ENCODE measurements at regions not wholly inside any gene's neighbourhood (a gene's known extent, or its start where the extent isn't known, plus 50 kb on each side); places are given as distances from the start of the nearest gene placed in this dataset.

DNA sequence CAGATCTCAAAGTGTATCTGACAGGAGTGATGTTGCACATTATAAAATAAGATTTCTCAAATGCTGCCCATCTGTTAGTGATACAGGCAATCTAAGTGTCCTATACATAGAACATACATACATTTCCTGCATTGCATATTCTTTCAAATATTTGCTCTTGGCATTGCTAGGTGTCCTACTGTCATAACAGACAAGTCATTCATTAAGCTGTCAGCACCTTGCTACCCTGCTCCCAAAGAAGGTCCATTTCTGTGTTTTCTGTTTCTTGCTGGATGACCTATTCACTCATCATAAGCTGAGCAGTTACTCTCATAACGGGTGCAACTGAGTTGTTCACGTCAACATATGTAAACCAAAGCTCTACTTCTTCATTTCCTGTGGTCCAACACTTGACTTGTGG is 719.0 kb downstream of the KCNJ2 start:
- ATAC-seq (no peak), DNase-seq (ENCODE audit: low spot score) (no peak)
- CTCF ChIA-PET = no interaction called here
- Mint-ChIP-seq H3K27me3 (ENCODE audit: low read depth) (no peaks in the 10 kb centered on the region; the same call in 1 of the 2 replicates), H3K36me3 (peaks cover 5% of the 10 kb centered on the region; the same call in 1 of the 2 replicates), H3K4me3 (no peak overlapping the region), H3K27ac (no peak overlapping the region), H3K4me1 (no peaks in the 10 kb centered on the region), H3K9me3 (peaks cover 12% of the 10 kb centered on the region)
- POLR2A ChIA-PET = no interaction called here
- TF ChIP-seq CREM (CRISPR knock-in tag; IDR thresholded peaks at IDR 0.05) (no peak), ZNF232 (CRISPR knock-in tag; IDR thresholded peaks at IDR 0.05) (no peak), ZSCAN18 (CRISPR knock-in tag; IDR thresholded peaks at IDR 0.05) (no peak), NR3C1 (CRISPR knock-in tag; conservative IDR thresholded peaks at IDR 0.05; ENCODE audit: low read depth) (no peak), E2F5 (CRISPR knock-in tag; IDR thresholded peaks at IDR 0.05) (no peak)

DNA sequence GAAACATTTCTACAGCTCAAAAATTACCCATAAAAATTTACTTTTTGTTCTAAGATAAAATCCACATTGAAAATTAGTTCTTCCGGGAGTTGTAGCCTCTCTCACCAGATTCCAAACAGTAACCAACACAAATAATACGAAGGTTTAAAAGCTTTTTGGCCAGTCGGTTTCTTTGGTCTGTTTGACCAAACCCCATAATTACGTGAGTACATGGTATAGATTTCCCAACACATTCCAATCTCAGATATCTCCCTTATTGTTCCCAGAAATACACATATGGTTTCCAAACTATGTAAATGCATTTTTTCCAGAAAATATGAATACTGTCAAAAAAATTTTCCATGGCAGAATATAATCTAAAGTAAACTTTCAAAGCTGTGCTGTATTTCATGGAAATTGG is 722.0 kb downstream of the KCNJ2 start:
- Mint-ChIP-seq H3K9me3 (peaks cover 8% of the 10 kb centered on the region), H3K36me3 (peaks cover 6% of the 10 kb centered on the region; the same call in 1 of the 2 replicates), H3K27me3 (ENCODE audit: low read depth) (no peaks in the 10 kb centered on the region; the same call in 1 of the 2 replicates), H3K4me3 (no peak overlapping the region), H3K27ac (no peak overlapping the region), H3K4me1 (no peaks in the 10 kb centered on the region)
- ATAC-seq (no peak), DNase-seq (ENCODE audit: low spot score) (no peak)
- ChIA-PET CTCF (interaction anchor here (1.4 kb wide), 1 partner anchor 124 kb away, joined by 3 read pairs; no protein-coding TSS in a partner anchor), POLR2A (no interaction called here)
- TF ChIP-seq GTF2I (CRISPR knock-in tag; conservative IDR thresholded peaks at IDR 0.05) = no peak
- no peak for TF ChIP-seq TEAD1 (CRISPR knock-in tag; IDR thresholded peaks at IDR 0.05)
- TF ChIP-seq, protein P1, sequence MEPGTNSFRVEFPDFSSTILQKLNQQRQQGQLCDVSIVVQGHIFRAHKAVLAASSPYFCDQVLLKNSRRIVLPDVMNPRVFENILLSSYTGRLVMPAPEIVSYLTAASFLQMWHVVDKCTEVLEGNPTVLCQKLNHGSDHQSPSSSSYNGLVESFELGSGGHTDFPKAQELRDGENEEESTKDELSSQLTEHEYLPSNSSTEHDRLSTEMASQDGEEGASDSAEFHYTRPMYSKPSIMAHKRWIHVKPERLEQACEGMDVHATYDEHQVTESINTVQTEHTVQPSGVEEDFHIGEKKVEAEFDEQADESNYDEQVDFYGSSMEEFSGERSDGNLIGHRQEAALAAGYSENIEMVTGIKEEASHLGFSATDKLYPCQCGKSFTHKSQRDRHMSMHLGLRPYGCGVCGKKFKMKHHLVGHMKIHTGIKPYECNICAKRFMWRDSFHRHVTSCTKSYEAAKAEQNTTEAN (CRISPR knock-in tag; IDR thresholded peaks at IDR 0.05) = no peak
- TF ChIP-seq ARID4B (CRISPR knock-in tag; IDR thresholded peaks at IDR 0.05; ENCODE audit: borderline replicate concordance) = no peak
- no peak for TF ChIP-seq FOXP4 (CRISPR knock-in tag; IDR thresholded peaks at IDR 0.05)
- TF ChIP-seq, protein P2, sequence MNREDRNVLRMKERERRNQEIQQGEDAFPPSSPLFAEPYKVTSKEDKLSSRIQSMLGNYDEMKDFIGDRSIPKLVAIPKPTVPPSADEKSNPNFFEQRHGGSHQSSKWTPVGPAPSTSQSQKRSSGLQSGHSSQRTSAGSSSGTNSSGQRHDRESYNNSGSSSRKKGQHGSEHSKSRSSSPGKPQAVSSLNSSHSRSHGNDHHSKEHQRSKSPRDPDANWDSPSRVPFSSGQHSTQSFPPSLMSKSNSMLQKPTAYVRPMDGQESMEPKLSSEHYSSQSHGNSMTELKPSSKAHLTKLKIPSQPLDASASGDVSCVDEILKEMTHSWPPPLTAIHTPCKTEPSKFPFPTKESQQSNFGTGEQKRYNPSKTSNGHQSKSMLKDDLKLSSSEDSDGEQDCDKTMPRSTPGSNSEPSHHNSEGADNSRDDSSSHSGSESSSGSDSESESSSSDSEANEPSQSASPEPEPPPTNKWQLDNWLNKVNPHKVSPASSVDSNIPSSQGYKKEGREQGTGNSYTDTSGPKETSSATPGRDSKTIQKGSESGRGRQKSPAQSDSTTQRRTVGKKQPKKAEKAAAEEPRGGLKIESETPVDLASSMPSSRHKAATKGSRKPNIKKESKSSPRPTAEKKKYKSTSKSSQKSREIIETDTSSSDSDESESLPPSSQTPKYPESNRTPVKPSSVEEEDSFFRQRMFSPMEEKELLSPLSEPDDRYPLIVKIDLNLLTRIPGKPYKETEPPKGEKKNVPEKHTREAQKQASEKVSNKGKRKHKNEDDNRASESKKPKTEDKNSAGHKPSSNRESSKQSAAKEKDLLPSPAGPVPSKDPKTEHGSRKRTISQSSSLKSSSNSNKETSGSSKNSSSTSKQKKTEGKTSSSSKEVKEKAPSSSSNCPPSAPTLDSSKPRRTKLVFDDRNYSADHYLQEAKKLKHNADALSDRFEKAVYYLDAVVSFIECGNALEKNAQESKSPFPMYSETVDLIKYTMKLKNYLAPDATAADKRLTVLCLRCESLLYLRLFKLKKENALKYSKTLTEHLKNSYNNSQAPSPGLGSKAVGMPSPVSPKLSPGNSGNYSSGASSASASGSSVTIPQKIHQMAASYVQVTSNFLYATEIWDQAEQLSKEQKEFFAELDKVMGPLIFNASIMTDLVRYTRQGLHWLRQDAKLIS (CRISPR knock-in tag; IDR thresholded peaks at IDR 0.05; ENCODE audit: borderline replicate concordance) = no peak
- no peak for TF ChIP-seq JUN (CRISPR knock-in tag; IDR thresholded peaks at IDR 0.05)
- TF ChIP-seq, protein P3, sequence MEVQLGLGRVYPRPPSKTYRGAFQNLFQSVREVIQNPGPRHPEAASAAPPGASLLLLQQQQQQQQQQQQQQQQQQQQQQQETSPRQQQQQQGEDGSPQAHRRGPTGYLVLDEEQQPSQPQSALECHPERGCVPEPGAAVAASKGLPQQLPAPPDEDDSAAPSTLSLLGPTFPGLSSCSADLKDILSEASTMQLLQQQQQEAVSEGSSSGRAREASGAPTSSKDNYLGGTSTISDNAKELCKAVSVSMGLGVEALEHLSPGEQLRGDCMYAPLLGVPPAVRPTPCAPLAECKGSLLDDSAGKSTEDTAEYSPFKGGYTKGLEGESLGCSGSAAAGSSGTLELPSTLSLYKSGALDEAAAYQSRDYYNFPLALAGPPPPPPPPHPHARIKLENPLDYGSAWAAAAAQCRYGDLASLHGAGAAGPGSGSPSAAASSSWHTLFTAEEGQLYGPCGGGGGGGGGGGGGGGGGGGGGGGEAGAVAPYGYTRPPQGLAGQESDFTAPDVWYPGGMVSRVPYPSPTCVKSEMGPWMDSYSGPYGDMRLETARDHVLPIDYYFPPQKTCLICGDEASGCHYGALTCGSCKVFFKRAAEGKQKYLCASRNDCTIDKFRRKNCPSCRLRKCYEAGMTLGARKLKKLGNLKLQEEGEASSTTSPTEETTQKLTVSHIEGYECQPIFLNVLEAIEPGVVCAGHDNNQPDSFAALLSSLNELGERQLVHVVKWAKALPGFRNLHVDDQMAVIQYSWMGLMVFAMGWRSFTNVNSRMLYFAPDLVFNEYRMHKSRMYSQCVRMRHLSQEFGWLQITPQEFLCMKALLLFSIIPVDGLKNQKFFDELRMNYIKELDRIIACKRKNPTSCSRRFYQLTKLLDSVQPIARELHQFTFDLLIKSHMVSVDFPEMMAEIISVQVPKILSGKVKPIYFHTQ (CRISPR knock-in tag; IDR thresholded peaks at IDR 0.05) = no peak
- TF ChIP-seq NFE2L1 (CRISPR knock-in tag; IDR thresholded peaks at IDR 0.05) = no peak
- no peak for TF ChIP-seq ZNF423 (CRISPR knock-in tag; IDR thresholded peaks at IDR 0.05)
- TF ChIP-seq CBFB (CRISPR knock-in tag; IDR thresholded peaks at IDR 0.05; ENCODE audit: low read depth) = no peak
